HG02885 (cell line): ENCODE measurements at regions not wholly inside any gene's neighbourhood (a gene's known extent, or its start where the extent isn't known, plus 50 kb on each side); places are given as distances from the start of the nearest gene placed in this dataset.
"Not testable (repeated sequence)": the region's sequence is repeated elsewhere in the genome, so short reads cannot be mapped to it uniquely, and the experiment has no call there.

Source experiments
- ATAC-seq: cut with Tn5 transposase; IDR thresholded peaks from one replicate; pipeline ENCODE4 v1.9.1; 2021; ENCODE audit warnings: mild to moderate bottlenecking; ENCODE audit not compliant: unreplicated experiment, poor library complexity

DNA sequence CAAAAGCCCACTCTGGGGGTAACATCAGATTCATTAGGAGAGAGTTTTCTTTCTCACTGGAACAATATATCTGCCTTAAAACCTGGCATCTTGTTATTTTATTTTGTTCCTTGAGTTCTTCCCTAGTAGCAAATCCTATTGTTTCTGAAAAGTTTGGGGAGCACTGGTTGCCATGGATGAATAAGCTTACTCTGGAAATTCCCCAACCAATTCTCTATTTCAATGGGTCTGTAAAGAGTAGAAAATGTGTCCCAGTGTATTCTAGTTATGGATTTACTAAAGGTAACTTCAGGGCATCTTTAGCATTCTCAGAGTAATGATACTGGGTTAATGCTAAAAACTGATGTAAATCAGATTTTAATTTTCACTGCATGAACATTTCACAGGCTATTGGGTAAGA is 94.2 kb upstream of the S1PR3 start:
- ATAC-seq: no peak

DNA sequence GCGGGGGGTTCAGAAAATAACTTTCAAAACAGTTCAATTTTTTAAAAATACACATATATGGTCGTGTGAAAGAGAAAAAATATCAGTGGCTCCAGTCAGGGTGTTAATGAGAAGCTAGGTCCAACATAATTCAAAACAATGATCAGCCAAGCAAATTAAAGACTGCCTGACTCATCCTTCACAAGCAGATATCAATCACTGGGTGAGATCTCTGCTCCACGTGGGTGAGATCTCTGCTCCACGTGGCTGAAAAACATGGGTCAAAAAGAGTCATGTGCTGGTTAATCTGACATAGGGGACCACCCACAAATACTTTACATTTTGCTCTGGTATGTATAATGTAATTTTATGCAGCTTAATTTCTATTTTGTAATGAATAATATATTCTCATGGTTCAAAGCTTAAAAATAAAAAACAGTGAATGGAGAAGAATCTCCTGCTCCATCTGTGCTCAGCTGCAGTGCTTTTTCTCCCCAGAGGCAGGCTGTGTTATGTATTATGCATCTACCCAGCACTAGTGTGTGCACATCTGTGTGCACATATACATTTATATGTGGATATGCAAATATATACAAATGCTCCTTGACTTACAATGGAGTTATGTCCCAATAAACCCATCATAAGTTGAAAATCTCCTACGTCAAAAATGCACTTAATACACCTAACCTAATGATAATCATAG is 93.1 kb upstream of the S1PR3 start:
- ATAC-seq: no peak

DNA sequence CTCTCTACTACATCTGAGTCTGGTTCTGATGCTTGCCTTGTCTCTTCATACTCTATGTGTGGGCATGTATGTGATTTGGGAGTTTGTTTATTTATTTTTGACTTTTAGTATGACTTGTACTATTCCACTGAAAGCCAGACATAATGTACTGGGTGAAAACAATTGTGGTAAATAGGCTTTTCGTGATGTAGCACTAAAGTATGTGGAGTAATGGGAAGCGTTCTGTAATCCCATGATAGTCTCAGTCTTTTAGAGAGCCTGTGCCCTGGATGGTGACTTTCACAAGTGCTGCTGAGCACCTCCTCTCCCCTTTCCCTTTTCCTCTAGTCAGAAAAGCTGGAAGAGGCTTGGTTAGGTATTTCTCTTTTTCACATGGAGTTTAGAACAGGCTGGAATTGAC is 85.8 kb upstream of the S1PR3 start:
- no peak for ATAC-seq

DNA sequence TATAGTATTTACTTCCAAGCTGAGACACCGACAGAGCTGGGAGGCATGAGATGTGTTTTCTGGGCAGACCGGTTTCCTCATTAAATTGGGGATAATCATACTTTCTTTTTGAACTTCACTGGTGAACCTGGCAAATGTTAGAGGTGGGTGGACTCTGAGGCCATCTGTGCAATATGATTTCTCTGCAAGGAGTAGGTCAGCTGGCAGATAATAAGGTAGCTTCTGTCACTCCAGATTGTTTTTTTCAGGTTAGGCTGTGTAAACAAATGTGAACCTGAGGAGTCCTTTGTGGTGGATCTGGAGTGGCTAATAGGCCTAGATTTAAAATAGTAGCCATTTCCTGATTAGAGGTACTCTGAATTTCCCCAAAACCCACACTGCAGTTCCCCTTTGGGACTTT is 75.4 kb upstream of the S1PR3 start:
- no peak for ATAC-seq

DNA sequence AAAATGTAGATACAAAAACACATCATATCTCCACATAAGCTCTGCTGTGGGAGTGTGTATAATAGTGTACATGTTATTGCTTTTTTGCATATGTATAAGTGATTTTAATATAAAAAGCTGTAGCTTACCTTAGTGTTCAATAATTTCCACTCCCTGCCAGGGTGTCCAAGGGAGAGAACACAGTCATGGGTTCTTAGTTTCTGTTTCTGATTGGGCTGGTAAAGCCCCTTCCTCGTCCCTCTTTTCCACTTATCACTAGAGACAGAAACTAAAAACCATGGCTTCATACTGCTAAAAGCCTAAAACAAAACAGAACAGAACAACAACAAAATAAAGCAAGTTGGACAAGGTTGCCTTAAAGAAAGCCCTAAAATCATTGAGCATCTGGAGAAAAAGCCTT is 74.4 kb upstream of the S1PR3 start:
- ATAC-seq: no peak

DNA sequence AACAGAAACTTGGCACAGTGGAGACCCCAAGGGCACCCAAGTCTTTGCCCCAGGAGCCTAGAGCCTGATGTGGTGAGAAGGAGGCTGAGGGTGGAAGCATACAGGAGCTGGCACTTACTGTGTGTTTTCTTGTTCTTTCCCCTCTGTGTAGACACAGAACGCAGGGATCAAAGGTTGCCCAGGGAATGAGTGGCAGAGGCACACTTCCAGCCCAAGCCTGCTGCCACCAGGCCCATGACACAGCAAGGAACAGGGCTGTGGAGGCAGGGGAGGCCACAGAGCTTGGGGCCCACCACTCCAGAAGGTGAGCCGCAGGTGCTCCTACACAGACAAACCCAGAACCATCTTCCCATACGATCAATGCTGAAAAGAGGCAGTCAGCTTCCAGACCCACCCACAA is 73.9 kb upstream of the S1PR3 start:
- no peak for ATAC-seq

DNA sequence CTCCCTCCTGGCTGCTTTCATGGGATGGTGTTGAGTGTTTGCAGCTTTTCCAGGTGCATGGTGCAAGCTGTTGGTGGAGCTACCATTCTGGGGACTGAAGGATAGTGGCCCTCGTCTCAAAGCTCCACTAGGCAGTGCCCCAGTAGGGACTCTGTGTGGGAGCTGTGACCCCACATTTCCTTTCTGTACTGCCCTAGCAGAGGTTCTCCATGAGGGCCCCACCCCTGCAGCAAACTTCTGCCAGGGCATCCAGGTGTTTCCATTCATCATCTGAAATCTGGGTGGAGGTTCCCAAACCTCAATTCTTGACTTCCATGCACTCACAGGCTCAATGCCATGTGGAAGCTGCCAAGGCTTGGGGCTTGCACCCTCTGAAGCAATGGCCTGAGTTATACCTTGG is 72.7 kb upstream of the S1PR3 start:
- not testable (repeated sequence) for ATAC-seq

DNA sequence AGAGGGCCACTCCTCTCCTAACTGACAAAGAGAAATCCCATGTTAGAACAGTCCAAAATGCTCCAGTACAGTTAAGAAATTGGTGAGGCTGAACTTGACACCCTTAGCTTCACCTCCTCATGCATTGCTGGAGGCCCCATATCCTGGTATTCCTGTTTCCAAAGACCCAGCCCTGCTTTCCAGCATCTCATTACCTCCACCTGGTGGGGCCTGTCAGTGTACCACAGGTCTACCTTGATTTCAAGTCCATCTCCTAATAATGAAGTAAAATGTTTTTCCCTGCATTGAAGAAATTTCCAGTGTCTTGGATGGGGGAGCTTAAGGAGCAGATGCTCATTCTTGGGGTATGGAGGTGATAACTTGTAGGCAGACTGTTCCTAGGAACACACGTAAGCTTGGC is 70.6 kb upstream of the S1PR3 start:
- no peak for ATAC-seq

DNA sequence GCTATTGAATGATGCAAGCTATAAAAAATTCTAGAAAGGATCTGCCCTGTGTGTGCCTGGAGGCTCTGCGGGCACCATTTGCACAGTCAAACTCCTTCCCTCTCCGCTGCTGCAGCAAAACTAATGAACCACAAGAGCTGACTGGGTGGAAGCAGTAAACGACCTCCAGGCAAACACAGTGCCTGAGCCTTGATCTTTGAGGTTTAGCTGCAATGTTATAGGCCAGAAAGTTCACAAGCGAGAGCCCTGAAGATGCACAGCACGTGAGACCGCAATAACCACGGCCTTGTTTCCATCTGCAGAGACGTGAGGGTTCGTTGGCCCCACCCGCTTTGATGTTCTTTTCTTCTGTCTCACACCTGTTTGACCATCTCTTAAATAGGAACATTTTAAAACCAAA is 69.2 kb upstream of the S1PR3 start:
- ATAC-seq: peak; percentile 97

DNA sequence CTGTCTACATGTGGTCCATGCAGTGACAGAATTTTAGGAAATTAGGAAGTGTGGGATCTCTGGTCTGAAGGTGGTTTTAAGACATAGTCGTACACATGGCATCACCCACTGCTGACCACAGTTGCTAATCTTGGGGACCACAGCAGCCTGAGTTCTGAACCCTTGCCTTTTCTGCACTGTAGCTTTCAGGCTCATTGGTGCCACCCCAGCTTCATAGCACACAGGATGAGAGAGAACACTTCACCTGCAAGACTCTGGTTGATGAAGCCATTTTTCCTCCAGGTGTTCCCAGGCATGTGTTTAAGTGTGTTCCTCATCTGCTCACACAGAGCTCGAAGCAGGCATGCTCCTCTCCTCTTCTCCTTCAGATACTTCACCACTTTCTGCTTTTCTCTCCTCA is 68.2 kb upstream of the S1PR3 start:
- ATAC-seq: no peak

DNA sequence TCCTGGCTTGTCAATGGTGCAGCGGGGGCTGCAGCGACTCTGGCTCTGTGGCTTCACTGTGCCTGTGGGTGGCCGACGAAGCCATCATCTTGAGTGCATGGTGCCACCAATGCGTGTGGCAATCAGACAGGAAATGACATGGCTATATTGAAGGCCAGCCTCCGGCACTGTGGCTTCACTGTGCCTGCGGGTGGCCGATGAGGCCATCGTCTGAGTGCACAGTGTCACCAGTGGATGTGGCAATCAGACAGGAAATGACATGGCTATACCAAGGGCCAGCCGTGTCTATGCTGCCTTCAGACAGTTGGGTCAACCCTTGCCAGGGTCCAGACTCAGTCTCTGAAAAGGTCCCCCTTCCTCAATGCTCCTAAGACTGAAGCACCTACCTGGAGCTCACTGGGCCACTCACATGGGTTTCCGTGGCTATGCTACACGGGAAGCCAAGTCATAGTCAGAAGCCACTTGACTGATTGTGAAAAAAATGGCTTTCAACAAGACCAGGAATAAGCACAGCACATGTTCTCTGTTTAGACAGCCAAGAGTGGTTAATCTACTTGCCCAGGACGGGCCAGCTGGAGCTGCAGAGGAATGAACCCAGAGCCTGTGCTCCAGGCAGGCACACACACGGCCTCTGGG is 67.5 kb upstream of the S1PR3 start:
- ATAC-seq: no peak

DNA sequence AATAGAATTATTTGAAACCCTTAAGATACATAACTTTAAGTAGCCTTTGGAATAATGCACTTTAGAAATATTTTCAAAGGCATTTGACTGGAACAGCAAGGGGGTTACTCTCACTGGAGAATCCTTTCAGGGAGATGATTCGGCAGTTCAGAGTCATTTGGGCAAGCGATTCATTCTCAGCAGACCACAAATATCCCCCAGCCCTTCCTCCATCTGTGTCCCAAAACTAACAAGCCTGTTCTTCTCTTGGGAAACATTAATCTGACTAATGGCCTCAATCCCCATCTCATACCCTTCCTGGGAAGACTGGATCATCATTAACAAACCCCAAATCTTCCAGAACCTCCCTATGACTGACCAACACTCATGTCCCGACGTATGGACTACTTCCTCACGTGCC is 65.8 kb upstream of the S1PR3 start:
- ATAC-seq: no peak

DNA sequence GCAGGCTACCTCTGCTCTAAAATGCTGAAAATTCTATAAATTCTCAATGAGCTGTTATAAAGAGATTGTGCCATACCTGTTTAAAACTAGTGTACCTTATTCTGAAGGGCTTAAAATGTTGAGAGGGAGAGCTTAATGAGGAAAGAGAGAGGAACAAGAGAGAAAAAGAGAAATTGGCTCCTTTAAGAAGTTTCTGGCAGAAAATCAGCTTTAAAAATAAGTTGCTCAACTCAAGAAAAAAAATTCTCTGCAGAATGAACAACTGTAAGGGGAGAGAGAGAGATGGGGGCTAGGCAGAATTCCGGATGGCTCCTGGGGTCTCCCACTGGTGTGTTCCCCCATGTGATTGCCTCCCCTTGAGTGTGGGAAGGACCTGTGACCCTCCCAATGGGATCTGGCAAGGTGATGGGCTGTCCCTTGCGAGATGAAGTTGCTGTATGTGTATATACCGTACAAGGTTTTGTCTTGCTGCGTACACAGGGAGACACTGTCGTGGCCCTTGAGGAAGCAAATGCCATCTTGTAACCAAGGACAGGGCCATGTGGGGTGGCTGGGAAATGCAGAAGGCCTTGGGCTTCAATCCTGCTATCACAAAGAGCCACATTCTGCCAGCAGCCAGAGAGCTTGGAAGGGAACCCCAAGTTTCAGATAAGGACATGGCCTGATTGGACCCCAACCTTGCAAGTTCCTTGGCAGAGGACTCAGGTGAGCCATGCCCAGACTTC is 64.3 kb upstream of the S1PR3 start:
- no peak for ATAC-seq

DNA sequence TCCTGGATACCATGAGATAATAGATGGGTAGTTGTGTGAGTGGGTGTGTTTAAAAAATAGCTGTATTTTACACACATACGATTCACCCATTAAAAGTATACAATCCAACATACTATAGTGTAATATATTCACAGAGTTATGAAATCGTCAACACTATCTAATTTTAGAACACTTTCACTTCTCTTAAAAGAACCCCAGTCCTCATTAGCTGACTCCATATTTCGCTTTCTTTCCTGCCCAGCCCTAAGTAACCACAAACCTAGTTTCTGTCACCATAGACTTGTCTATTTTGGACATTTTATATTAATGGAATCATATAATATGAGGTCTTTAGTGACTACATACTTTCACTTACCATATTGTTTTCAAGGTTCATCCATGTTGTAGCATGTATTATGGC is 63.8 kb upstream of the S1PR3 start:
- ATAC-seq: peak; percentile 82

DNA sequence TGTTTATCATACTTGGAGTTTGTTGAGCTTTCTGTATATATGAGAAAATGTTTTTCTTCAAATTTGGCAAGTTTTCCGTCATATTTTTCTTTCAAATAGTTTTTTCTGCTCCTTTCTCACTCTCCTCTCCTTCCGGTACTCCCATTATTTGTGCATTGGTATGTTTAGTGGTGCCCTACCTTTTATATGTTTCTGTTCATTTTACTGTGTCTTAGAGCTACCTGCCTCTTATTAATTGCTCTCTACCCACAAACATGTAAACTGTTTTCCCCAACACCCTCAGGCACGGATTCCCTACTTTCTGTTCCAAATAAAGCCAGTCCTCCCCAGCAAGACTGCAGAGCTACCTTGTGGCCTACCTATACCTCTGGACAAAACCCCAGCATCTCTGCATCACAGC is 60.6 kb upstream of the S1PR3 start:
- ATAC-seq: no peak

DNA sequence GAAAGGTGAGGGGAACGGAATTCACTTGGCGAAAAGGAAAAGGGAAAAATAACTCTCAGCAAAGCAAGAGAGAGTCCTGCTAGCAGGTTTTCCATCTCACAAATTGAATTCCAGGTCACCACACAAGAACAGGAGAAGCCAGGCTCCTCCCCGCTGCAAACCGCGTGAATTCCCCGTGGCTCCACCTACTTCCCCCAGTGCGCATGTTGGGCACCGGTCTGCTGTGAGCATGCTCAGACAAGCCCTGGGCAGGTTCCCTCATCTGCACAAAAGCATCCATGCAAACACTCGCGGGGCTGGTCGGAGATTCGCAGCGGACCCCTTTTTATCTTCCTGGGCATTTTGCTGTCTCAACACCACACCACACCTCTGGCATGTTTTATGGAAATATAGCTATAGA is 58.5 kb upstream of the S1PR3 start:
- no peak for ATAC-seq

DNA sequence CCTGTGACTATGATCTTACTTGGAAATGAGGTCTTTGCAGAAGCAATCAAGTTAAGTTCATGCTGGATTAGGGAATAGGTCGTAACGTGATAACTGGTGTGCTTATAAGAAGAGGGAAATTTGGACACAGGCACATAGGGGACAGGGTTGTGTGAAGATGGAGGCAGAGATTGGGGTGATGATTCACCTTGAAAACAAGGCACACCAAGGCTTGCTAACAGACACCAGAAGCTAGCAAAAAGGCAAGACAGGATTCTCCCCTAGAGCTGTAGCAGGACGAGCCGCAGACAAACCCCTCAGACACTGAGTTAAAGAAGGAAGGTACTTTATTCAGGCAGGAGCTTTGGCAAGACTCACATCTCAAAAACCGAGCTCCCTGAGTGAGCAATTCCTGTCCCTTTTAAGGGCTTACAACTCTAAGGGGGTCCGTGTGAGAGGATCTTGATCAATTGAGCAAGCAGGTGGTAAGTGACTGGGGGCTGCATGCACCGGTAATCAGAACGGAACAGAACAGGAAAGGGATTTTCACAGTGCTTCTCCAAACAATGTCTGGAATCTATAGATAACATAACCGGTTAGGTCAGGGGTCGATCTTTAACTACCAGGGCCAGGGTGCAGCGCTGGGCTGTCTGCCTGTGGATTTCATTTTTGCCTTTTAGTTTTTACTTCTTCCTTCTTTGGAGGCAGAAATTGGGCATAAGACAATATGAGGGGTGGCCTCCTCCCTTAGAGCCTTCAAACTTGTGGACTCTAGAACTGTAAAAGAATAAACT is 57.5 kb upstream of the S1PR3 start:
- ATAC-seq: no peak

DNA sequence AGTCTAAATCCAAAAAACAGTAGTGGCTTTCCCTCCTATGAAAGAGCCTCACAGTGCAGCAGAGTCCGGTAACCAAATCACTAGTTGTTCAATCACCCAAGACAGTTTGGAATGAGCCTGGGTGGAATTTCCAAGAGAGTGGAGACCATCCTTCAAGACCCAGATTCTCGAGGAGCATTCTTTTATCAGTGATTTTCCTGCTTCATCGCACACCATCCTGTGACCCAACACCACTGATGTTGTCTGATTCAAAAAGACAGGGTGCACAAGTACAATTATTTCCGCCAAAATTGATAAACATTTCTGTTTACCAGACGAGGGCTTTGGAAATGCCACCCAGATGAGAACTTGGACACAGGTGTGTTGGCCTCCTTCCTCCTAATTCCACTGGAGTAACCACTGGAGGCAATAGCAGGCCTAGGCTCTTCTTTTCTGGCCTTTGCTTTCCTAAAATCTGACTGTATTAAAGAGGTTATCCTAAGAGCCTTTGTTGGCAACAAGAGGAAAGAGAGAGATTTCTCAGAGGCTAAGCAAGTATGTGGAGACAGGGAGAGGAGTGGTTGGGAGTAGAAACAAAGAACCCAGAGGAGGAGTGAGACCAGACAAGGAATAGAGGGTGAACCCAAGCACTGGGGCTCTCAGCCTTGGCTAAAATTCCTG is 56.3 kb upstream of the S1PR3 start:
- no peak for ATAC-seq

DNA sequence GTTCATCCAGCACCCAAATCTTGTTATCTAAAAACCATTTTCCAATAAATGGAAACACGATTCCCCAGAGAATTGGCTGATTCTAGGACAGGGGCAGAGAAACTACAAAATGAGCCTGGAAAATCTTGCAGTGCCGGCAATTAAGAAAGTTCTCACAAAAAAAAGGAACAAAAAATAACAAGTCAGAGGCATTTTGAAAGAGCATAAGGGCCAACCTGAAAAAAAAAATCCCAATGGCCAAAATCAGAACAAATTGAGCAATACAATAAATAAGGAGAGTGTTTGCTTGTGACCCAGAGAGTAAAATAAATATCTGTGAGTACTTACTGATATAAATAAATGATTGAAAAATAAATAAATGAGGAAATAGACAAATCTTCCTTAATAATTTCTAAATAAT is 55.1 kb upstream of the S1PR3 start:
- no peak for ATAC-seq

DNA sequence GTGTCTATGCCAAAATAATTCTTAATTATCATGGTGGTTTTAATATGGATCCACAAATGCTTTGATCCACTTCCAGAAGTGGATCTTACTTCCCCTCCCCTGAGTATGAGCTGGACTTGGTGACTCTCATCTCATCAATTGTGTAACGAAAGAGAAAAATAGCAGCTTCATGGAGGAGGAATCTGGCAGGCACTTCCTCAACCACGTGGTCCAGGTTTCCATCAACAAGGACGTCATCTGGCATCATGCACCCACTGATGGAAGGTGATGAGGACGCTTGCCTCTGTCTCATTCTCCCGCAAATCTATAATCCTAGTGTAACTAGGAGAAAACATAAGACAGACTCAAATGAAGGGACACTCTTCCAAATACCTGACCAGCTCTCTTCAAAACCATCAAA is 54.6 kb upstream of the S1PR3 start:
- ATAC-seq: no peak

DNA sequence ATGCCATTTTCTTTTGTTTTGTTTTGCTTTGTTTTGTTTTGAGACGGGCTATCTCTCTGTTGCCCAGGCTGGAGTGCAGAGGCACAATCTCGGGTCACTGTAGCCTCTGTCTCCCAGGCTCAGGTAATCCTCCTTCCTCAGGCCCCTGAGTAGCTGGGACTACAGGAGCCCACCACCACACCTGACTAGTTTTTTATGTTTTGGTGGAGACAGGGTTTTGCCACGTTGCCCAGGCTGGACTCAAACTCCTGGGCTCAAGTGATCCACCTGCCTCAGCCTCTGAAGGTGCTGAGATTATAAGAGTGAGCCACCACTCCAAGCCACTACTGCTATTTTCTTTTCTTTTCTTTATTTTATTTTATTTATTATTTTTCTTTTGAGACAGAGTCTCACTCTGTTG is 54.0 kb upstream of the S1PR3 start:
- no peak for ATAC-seq
